GM12864 (cell line): ENCODE measurements at regions not wholly inside any gene's neighbourhood (a gene's known extent, or its start where the extent isn't known, plus 50 kb on each side); places are given as distances from the start of the nearest gene placed in this dataset.

Experiments used
- DNase-seq: peaks from one replicate; pipeline ENCODE4 v3.0.0-alpha.2; 2011; ENCODE audit warnings: low read depth
- H3K4me3 ChIP-seq: 2 replicates; pipeline ENCODE4 v1.5.1; 2011; ENCODE audit warnings: mild to moderate bottlenecking, low read depth, low read length, control low read depth
- TF ChIP-seq, protein P1 (sequence below): IDR thresholded peaks from 2 replicates; pipeline ENCODE4 v1.5.1; 2011; ENCODE audit warnings: low read depth, mild to moderate bottlenecking, moderate library complexity, low read length, control low read depth, inconsistent platforms; ENCODE audit errors: missing control alignments

DNA sequence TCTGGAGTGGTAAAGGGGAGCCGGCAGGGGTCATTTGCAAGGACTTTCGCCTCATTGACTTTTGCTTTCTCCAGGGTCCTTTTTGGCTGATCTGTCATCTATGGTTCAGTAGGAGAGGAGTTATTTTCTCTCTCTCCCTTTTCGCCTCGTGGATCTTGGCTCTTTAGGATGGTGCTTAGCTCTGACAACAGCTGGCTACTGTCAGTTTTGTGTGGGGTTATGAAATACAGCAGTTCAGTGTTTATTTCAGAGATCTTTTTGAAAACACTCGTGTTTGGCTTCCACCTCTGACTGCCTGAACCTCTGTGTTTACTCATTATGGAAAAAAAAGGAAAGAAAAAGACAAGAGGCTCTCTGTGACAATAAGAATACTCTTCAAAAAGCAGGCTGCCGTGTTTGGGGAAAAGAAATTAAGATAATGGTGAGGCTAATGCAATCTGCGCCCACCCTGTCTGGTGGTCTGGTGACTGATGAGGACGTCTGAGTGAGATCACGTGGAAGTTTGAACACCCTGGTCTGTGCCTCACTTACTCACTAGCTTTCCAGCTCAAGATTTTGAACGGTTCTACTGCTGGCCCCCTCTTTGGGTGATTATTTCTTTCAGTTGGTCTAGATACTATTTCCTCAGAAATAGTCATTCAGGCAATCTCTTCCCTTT is 567.7 kb downstream of the CAAP1 start:
- DNase-seq, result no peak
- no peak overlapping the region for H3K4me3 ChIP-seq
- TF ChIP-seq, protein P1, sequence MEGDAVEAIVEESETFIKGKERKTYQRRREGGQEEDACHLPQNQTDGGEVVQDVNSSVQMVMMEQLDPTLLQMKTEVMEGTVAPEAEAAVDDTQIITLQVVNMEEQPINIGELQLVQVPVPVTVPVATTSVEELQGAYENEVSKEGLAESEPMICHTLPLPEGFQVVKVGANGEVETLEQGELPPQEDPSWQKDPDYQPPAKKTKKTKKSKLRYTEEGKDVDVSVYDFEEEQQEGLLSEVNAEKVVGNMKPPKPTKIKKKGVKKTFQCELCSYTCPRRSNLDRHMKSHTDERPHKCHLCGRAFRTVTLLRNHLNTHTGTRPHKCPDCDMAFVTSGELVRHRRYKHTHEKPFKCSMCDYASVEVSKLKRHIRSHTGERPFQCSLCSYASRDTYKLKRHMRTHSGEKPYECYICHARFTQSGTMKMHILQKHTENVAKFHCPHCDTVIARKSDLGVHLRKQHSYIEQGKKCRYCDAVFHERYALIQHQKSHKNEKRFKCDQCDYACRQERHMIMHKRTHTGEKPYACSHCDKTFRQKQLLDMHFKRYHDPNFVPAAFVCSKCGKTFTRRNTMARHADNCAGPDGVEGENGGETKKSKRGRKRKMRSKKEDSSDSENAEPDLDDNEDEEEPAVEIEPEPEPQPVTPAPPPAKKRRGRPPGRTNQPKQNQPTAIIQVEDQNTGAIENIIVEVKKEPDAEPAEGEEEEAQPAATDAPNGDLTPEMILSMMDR, result no peak

DNA sequence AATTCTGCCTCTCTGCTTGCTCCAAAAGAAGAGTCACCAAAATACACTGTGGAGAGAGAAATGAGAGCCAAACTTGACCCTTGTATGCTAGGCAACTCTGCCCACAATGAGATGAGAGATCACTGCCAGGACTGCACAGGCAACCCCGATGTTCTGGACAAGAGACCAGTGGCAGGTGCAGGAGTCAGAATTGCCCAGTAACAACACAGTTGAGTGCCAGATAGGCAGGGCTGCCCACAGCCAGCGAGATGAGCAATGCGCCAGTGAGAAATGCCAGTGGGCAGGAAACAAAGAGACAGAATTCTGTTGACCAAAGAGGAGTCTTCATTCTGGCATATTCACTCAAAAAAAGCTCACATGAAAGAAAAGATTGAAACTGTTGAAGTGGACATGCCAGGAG is 570.7 kb downstream of the CAAP1 start:
- DNase-seq, result no peak
- TF ChIP-seq, protein P1, result no peak
- no peak overlapping the region for H3K4me3 ChIP-seq

DNA sequence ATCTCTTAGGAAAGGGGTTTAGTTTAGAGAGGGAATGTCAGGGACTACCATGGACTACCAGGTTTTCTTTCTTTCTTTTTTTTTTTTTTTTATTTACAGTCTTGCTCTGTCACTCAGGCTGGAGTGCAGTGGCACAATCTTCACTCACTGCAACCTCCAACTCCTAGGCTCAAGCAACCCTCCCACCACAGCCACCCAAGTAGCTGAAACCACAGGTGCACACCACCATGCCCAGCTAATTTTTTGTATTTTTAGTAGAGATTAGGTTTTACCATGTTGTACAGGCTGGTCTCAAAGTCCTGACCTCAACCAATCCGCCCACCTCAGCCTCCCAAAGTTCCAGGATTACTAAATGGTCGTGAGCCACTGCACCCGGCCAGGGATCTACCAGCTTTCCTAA is 572.7 kb downstream of the CAAP1 start:
- no peak overlapping the region for H3K4me3 ChIP-seq
- no peak for DNase-seq
- TF ChIP-seq, protein P1, result no peak

DNA sequence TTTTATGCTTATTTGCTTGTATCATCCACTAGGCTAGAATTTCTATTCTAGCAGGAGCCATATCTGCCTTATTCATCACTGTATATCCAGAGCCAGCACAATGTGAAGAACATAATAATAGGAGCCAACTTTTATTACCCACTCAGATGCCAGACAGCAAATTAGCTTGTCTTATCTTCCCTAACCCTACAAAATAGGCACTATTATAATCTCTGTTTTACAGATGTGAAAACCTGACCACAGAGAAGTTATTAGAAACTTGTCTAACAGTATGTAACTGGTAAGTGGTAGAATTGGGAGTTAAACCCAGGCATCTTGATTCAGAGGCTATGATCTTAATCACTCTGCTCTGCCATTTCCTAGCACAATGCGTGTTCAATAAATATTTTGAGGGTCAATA is 579.5 kb downstream of the CAAP1 start:
- H3K4me3 ChIP-seq, result no peak overlapping the region
- TF ChIP-seq, protein P1, result no peak
- DNase-seq, result no peak

DNA sequence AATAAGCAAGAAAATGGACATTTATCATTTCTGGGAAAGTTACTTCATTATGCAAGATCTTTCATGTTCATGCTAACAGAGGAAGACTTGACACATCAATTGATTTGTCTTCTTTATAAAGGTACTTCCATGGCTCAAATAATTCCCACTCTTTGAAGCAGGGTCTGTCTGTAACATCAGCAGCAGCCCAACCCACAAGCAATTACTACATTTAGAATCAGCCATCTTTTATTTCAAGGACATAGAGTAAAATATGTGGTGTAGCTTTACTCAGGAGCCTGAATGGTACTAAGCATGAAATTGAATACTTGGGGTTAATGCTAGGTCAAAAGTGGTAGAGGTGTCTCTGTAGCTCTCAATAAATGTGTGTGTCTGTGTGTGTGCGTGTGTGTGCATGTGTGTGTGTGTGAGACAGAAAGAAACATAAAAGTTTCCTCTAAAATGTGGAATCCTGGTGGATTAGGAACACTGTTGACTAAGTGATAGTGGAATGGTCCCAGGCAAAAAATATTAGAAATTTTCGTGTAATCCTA is 581.1 kb downstream of the CAAP1 start:
- no peak for DNase-seq
- H3K4me3 ChIP-seq, result no peak overlapping the region
- TF ChIP-seq, protein P1, result no peak

DNA sequence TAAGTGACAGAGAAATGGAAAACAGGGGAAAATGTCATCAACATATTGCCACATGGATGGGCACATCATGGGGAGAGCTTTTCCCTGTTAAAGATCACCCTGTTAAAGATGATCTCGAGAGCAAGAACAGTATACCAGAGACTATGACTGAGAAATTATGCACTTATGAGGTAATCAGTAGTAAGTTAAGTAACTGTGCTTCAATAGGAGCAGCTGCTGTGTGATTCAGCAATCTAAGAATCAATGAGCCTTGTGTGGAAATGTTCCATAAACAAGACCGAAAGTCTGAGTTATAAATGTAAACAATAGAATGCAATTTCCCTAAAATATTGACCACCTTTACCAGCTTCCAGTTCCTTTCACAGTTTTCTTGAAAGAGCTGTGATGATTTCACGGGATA is 582.3 kb downstream of the CAAP1 start:
- no peak overlapping the region for H3K4me3 ChIP-seq
- no peak for DNase-seq
- TF ChIP-seq, protein P1, result no peak

DNA sequence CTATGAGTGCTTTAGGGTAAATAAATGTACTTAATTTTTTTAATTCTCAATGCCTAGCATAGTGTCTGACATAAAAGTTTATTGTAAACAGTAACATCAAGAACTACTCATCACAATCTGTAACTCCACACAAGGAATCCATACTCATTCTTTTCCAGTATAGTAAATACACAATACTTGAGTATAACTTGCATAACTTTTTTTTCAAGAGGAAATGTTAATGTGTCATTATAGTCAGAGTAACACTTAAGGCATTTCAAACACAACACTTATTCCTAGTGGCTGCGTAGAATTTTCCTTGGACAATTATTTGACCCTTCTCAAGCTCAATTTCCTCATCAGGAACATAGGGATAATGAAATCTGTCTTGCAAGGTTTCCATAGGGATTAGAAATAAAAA is 584.3 kb downstream of the CAAP1 start:
- TF ChIP-seq, protein P1, result no peak
- H3K4me3 ChIP-seq, result no peak overlapping the region
- DNase-seq, result no peak
